Activated naive CD8-positive, alpha-beta T cell (primary cell): ENCODE measurements at regions not wholly inside any gene's neighbourhood (a gene's known extent, or its start where the extent isn't known, plus 50 kb on each side); places are given as distances from the start of the nearest gene placed in this dataset.
"Not testable (repeated sequence)": the region's sequence is repeated elsewhere in the genome, so short reads cannot be mapped to it uniquely, and the experiment has no call there.

Experiments used
- H3K27ac Mint-ChIP-seq: one replicate; pipeline ENCODE4 v1.8.0; 2021; ENCODE audit warnings: mixed read lengths
- H3K27me3 Mint-ChIP-seq: one replicate; pipeline ENCODE4 v1.8.0; 2021; ENCODE audit warnings: mixed read lengths
- H3K36me3 Mint-ChIP-seq: one replicate; pipeline ENCODE4 v1.8.0; 2021; ENCODE audit warnings: mixed read lengths
- H3K4me1 Mint-ChIP-seq: one replicate; pipeline ENCODE4 v1.8.0; 2021; ENCODE audit warnings: low read depth, mixed read lengths
- H3K4me3 Mint-ChIP-seq: one replicate; pipeline ENCODE4 v1.8.0; 2021; ENCODE audit warnings: mild to moderate bottlenecking, mixed read lengths
- H3K9me3 Mint-ChIP-seq: one replicate; pipeline ENCODE4 v1.8.0; 2021; ENCODE audit warnings: low read depth, mixed read lengths

DNA sequence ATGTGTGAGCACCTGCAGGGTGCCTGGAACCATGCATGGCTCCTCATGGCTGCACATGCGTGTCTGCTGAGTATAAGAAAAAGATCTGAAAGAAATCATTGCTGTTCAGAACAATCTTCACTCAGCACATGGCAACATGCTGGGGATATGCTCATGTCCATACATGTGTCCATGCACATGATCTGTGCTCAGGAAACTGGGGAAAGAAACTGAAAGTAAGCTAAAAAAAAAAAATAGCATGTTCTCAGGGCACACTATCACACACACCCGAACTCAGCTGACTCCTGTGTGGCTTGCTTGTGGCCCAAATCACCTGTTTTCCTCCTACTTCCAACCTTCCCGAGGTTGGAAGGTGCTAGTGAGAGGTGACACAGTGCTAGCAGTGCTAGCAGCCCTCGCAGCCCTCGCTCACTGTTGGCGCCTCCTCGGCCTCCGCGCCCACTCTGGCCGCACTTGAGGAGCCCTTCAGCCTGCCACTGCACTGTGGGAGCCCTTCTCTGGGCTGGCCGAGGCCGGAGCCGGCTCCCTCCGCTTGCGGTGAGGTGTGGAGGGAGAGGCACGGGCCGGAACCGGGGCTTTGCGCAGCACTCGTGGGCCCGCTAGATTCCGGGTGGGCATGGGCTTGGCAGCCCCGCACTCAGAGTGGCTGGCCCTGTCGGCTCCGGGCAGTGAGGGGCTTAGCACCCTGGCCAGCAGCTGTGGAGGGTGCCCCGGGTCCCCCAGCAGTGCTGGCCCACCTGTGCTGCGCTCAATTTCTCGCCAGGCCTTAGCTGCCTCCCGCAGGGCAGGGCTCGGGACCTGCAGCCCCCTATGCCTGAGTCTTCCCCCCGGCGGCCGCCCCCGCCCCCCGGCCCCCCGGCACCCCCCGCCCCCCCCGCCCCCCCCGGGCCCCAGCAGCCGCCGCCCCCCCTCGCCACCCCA, 76.0 kb downstream of the GADD45G start:
- Mint-ChIP-seq H3K36me3 (no peaks in the 10 kb centered on the region), H3K27ac (no peak overlapping the region), H3K4me1 (no peaks in the 10 kb centered on the region), H3K9me3 (no peaks in the 10 kb centered on the region), H3K4me3 (no peak overlapping the region), H3K27me3 (no peaks in the 10 kb centered on the region)

DNA sequence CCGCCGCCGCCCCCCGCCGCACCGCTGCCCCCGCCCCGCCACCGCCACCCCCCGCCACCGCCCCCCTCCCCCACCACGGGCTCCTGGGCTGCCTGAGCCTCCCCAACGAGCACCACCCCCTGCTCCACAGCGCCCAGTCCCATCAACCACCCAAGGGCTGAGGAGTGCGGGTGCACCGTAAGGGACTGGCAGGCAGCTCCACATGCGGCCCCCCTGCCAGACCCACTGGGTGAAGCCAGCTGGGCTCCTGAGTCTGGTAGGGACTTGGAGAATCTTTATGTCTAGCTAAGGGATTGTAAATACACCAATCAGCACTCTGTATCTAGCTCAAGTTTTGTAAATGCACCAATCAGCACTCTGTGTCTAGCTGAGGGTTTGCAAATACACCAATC, 76.7 kb downstream of the GADD45G start:
- H3K4me1 Mint-ChIP-seq, H3K27ac Mint-ChIP-seq, H3K9me3 Mint-ChIP-seq, H3K36me3 Mint-ChIP-seq, H3K4me3 Mint-ChIP-seq, H3K27me3 Mint-ChIP-seq: not testable (repeated sequence)

DNA sequence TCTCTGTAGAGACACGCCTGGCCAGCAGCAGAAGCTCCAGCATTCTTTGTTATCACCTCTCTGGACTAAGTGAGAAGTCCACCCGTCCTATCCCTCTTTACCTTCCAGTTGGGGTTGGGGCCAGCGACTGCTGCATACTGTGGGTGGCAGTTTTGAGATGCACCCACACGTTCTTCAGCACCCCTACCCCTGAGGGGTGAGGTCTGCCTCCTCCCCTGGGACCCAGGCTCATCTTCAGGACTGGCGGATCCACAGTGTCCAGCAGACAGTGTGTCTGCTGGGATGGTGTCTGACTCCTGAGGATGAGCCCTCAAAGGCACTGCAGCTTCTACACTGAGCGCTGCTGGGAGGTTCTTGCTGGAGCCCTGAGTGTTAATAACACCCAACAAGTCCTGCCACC, 78.8 kb downstream of the GADD45G start:
- Mint-ChIP-seq H3K4me3 (no peak overlapping the region), H3K36me3 (no peaks in the 10 kb centered on the region), H3K9me3 (no peaks in the 10 kb centered on the region), H3K27me3 (no peaks in the 10 kb centered on the region), H3K4me1 (no peaks in the 10 kb centered on the region), H3K27ac (no peak overlapping the region)

DNA sequence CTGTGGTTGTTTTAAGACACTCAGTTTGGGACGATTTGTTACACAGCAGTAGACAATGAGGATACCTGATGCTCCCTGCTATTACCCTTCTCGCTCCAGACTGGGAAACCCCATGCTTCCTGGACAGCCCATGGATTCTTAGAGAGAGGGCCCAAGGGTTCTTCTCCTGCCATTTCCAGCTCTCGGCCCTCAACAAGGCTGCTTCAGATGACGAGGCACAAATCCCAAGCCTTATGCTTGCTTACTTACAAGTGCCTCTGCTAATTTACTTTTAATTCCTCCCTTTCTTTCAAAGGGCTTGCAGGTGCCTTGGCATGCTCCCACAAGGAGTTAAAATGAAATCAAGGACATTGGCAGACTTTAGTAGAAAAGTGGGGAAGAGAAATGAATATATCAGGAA, 79.4 kb downstream of the GADD45G start:
- Mint-ChIP-seq H3K9me3 (no peaks in the 10 kb centered on the region), H3K4me3 (no peak overlapping the region), H3K4me1 (no peaks in the 10 kb centered on the region), H3K27ac (no peak overlapping the region), H3K36me3 (no peaks in the 10 kb centered on the region), H3K27me3 (no peaks in the 10 kb centered on the region)

DNA sequence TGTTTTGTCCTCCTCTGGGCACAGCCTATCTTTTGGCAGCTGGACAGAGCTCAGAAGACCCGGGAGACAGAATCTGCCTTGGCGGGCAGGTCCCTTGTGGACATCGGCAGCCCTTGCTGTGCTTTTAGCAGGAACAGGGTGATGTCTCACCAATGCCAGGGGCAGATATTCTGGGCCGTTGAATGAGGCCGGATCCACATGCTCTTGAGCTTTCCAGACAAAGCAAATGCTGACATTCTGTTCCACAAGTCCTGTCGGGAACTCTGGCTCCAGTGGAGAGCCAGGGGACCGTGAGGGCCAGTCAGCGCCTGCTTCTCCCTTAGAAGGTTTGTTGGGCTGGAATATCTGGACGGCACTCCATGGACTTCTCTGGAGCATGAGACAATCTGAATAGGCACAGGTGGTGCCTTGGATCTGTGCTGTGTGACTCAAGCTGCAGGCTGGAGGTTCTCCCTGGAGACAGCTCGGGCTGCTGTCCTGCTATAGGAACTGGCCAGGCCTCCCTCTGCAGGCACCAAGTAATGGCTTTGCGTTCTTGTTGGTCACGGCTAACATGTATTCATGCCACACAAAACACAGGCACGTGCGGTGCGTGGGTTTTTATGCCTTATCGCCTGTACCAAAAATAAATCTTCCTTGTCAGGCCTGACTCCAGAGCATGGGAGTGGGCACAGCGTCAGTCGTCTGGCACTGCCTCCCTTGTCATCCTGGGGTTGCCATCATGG, 80.3 kb downstream of the GADD45G start:
- Mint-ChIP-seq H3K4me3 (no peak overlapping the region), H3K27me3 (no peaks in the 10 kb centered on the region), H3K4me1 (no peaks in the 10 kb centered on the region), H3K36me3 (no peaks in the 10 kb centered on the region), H3K9me3 (no peaks in the 10 kb centered on the region), H3K27ac (no peak overlapping the region)

DNA sequence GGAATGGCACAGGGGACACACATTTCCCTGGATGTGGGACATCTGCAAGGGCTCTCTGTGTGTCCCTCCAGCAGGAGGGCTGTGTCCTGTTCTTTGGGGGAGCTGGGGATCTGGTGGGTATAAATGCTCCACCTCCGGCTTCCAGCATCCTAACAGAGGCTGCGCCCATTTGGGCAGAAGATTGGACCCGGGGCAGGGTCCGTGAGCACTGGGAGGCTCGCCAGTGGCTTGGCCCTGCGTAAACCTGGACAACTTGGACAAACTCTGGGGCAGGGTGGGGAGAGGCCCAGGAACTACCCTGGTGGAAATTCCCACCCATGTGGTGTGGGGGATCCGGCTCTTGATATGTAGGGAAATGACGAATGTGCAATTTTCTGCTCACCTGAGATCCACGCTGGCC, 80.9 kb downstream of the GADD45G start:
- Mint-ChIP-seq H3K36me3 (no peaks in the 10 kb centered on the region), H3K27me3 (no peaks in the 10 kb centered on the region), H3K4me1 (peaks cover 2% of the 10 kb centered on the region), H3K4me3 (no peak overlapping the region), H3K9me3 (no peaks in the 10 kb centered on the region), H3K27ac (no peak overlapping the region)

DNA sequence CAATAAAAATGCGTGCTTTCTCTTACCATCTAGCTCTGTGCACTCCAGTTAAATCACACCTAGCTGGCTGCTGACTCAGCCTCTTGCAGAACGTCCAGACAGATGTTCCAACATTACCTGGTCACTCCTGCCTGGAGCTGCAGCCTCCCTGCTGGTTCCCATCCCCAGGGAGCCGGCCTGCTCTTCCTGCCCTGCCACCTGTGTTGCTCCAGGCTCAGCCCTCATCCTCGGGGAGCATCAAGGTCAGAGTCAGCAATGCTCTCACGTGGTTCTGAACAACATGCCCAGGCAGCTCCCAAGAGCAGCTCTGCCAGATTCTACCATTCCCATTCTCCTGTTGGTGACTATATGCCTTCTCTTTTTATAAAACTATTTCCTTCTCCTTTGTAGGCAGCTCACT, 81.3 kb downstream of the GADD45G start:
- Mint-ChIP-seq H3K27me3 (no peaks in the 10 kb centered on the region), H3K36me3 (no peaks in the 10 kb centered on the region), H3K9me3 (no peaks in the 10 kb centered on the region), H3K4me3 (no peak overlapping the region), H3K4me1 (peaks cover 5% of the 10 kb centered on the region), H3K27ac (no peak overlapping the region)

DNA sequence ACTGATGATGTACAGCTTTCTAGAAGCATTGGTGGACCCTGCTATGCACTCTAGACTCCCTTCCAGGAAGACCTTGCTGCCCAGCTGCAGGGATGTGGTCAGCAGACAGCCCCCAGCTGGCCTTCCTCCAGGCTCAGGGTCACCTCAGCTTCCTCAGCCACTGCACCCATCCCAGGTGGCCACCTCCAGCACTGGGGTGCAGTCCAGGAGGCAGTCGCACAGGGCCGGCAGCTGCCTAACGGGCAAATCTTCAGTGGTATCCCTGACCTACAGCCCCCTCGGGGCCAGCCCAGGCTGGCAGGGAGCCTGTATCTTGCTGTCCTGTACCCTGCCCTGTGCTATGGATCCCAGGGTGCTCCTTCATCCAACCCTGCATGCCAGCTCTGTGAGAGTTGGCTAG, 81.8 kb downstream of the GADD45G start:
- no peaks in the 10 kb centered on the region for H3K27me3 Mint-ChIP-seq
- H3K4me3 Mint-ChIP-seq: no peak overlapping the region
- no peak overlapping the region for H3K27ac Mint-ChIP-seq
- peaks cover 8% of the 10 kb centered on the region for H3K4me1 Mint-ChIP-seq
- H3K9me3 Mint-ChIP-seq: no peaks in the 10 kb centered on the region
- H3K36me3 Mint-ChIP-seq: no peaks in the 10 kb centered on the region

DNA sequence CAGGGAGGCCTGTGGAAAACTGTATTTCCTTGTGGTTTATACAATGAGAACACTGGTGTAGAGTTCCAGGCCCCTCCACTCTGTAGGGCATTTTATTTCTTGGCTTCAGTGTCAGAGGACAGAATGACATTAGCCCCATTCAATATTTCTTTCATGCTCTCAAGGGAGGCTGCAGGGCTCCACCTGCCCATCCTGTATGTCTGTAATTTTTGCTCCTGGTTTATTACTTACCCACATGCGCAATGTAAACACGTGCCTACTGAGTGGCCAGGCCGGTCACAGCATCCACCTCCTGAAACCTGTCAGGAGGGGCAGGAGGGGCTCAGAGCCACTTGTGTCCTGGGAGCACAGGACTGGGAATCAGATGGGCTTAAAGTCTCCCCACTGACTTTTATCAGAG, 82.4 kb downstream of the GADD45G start:
- Mint-ChIP-seq H3K4me1 (peaks cover 9% of the 10 kb centered on the region), H3K9me3 (no peaks in the 10 kb centered on the region)

DNA sequence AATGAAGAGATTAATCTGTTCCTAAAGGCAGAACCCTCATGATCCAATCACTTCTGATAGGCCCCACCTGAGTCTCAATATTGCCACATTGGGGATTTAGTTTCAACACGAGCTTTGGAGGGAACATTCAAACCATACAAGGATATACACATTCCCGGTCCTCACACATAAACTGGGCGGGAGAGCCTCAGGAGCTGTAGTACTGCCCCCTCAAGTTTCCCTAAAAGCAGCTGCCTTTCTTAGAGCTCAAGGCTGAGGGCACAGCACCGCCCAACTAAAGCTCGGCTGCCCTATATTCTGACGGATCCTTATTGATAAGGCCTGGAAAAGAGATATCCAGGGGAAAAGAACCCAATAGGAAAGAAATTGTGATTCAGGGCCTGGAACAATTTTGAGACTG, 83.0 kb downstream of the GADD45G start:
- Mint-ChIP-seq H3K4me3 (no peak overlapping the region), H3K36me3 (no peaks in the 10 kb centered on the region), H3K27me3 (no peaks in the 10 kb centered on the region), H3K4me1 (peaks cover 9% of the 10 kb centered on the region), H3K27ac (no peak overlapping the region), H3K9me3 (no peaks in the 10 kb centered on the region)

More for the DNA sequence above, 82.4 kb downstream of the GADD45G start:
- Mint-ChIP-seq H3K36me3 (no peaks in the 10 kb centered on the region), H3K4me3 (no peak overlapping the region), H3K27ac (no peak overlapping the region), H3K27me3 (no peaks in the 10 kb centered on the region)

DNA sequence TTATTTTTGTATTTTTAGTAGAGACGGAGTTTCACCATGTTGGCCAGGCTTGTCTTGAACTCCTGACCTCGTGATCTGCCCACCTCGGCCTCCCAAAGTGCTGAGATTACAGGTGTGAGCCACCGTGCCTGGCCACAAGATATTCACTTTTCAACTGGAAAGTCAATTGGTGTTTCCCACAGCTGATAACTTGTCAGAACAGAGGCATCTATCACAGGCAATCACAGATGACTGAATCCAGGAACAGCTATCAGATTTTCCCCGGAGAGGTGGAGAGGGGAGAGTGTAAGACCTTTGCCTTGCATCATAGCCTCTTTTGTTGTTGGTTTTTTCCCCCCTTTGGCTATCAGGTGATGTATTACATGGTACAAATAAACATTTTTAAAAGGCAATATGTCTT, 84.5 kb downstream of the GADD45G start:
- H3K27ac Mint-ChIP-seq, H3K9me3 Mint-ChIP-seq, H3K36me3 Mint-ChIP-seq, H3K4me3 Mint-ChIP-seq, H3K4me1 Mint-ChIP-seq, H3K27me3 Mint-ChIP-seq: not testable (repeated sequence)

DNA sequence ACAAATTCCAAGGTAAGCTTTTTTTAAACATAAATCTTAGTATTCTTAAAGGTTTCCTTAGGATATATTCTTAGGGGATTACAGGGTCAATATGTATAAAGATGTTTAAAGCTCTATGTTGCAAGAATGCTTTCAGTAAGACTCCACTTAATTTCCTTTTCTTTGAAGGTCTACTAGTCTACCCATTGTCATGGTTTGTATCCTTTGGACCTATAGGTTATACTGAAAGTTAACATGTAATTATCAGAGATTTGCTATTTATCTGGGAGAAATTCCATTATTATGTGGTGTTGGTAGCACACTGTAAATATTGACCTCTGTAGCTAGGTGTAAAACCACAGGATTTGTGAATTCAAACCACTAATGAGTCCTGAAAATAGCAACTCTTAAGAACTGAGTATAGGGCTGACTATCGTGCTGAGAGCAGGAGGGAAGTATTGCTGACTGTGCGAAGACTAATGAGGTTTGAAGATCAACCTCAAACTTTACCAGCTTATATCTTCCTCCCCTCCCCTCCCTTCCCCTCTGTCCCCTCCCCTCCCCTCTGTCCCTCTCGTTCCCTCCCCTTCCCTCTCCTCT, 85.6 kb downstream of the GADD45G start:
- Mint-ChIP-seq H3K4me3 (no peak overlapping the region), H3K27ac (no peak overlapping the region), H3K36me3 (no peaks in the 10 kb centered on the region), H3K4me1 (peaks cover 9% of the 10 kb centered on the region), H3K9me3 (no peaks in the 10 kb centered on the region), H3K27me3 (no peaks in the 10 kb centered on the region)

DNA sequence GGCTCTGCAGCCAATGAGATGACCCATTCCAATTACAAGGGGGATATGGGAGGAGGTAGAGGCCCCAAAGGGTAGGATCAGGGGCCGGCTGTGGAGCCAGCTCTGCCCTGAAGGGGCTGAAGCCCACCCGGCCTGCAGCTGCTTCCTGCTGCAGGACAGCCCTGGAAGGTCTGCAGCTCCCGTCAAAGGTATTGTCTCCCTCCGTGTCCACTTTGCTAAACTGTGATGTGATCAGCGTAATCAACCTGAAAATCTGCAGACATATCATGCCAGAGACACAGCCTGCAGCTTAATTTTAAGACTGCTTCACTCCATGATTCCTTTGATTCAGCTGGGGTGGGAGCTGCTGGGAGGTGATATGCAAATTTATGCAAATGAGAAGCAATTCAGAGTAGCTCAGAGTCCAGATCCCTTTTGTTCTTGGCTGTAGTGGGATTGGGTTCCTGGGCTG, 90.7 kb downstream of the GADD45G start:
- Mint-ChIP-seq H3K4me1 (peaks cover 12% of the 10 kb centered on the region), H3K9me3 (no peaks in the 10 kb centered on the region), H3K4me3 (no peak overlapping the region), H3K27me3 (no peaks in the 10 kb centered on the region), H3K36me3 (no peaks in the 10 kb centered on the region), H3K27ac (no peak overlapping the region)

DNA sequence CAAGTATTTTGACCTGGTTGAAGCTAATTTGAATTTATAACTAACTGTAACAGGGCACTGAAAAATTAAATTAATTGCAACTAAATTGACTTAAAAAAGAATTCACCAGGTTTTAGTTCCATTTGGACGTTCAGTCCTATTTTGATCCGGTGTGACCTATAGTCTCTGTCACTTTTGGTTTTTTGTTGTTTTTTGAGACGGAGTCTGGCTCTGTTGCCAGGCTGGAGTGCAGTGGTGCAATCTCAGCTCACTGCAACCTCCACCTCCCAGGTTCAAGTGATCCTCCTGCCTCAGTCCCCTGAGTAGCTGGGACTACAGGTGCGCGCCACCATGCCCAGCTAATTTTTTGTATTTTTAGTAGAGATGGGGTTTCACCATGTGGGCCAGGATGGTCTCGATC, 91.2 kb downstream of the GADD45G start:
- H3K36me3 Mint-ChIP-seq, H3K27ac Mint-ChIP-seq, H3K27me3 Mint-ChIP-seq, H3K9me3 Mint-ChIP-seq, H3K4me3 Mint-ChIP-seq: not testable (repeated sequence)
- H3K4me1 Mint-ChIP-seq: peaks cover 11% of the 10 kb centered on the region

DNA sequence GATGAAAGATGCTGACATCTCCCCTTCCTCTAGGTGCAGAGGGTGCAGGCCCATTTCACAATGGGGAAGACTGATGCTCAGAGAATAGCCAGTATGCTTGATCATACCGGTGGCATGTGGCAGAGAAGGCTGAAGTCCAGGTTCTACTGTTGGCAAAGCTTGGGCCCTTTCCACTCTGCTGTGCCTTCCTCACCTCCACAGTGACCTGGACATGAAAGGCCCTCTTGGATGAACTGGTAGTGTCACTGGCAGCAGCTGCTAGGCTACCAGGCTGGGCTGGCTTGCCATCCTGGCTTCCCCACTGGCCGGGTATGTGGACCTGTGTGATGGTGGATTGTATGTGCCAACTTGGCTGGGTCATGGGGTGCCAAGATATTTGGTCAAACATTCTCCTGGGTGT, 92.0 kb downstream of the GADD45G start:
- Mint-ChIP-seq H3K27ac (no peak overlapping the region), H3K27me3 (no peaks in the 10 kb centered on the region), H3K4me1 (peaks cover 15% of the 10 kb centered on the region), H3K36me3 (no peaks in the 10 kb centered on the region), H3K4me3 (no peak overlapping the region), H3K9me3 (no peaks in the 10 kb centered on the region)
